ENCODE measurements at regions not wholly inside any gene's neighbourhood (a gene's known extent, or its start where the extent isn't known, plus 50 kb on each side); places are given as distances from the start of the nearest gene placed in this dataset.
"Not testable (repeated sequence)": the region's sequence is repeated elsewhere in the genome, so short reads cannot be mapped to it uniquely, and the experiment has no call there.

- no peak overlapping the region for H3K4me3 ChIP-seq (replicated peaks; ENCODE audit: insufficient read depth, low read length)
- TF ChIP-seq GABPA (IDR thresholded peaks at IDR 0.05; ENCODE audit: low read depth) (no peak), SPI1 (IDR thresholded peaks at IDR 0.05; ENCODE audit: borderline replicate concordance, low read depth) (no peak)
- H3K27ac ChIP-seq (replicated peaks) = peak overlapping the region; percentile 68
- no peak for DNase-seq (ENCODE audit: low read depth in 1 of 2, low spot score in 1 of 2)
- H3K27me3 ChIP-seq (ENCODE audit: insufficient read depth, poor library complexity, severe bottlenecking) = no peaks in the 10 kb centered on the region
Measured at GRCh38 chr3:18208091-18208490, 217.0 kb downstream of the SATB1 start.

GRCh38 chr3:18207226-18207625 lies 217.9 kb downstream of the SATB1 start:
- TF ChIP-seq, protein P1, sequence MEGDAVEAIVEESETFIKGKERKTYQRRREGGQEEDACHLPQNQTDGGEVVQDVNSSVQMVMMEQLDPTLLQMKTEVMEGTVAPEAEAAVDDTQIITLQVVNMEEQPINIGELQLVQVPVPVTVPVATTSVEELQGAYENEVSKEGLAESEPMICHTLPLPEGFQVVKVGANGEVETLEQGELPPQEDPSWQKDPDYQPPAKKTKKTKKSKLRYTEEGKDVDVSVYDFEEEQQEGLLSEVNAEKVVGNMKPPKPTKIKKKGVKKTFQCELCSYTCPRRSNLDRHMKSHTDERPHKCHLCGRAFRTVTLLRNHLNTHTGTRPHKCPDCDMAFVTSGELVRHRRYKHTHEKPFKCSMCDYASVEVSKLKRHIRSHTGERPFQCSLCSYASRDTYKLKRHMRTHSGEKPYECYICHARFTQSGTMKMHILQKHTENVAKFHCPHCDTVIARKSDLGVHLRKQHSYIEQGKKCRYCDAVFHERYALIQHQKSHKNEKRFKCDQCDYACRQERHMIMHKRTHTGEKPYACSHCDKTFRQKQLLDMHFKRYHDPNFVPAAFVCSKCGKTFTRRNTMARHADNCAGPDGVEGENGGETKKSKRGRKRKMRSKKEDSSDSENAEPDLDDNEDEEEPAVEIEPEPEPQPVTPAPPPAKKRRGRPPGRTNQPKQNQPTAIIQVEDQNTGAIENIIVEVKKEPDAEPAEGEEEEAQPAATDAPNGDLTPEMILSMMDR (IDR thresholded peaks at IDR 0.05; ENCODE audit: insufficient read depth, low read length) = no peak
- TF ChIP-seq POLR2AphosphoS5 (IDR thresholded peaks at IDR 0.05; ENCODE audit: low read depth) (no peak), REST (IDR thresholded peaks at IDR 0.05; ENCODE audit: insufficient replicate concordance, low read depth) (no peak), GABPA (IDR thresholded peaks at IDR 0.05; ENCODE audit: low read depth) (no peak), SPI1 (IDR thresholded peaks at IDR 0.05; ENCODE audit: borderline replicate concordance, low read depth) (no peak)
- Histone ChIP-seq H3K27ac (replicated peaks) (no peak overlapping the region), H3K4me3 (replicated peaks; ENCODE audit: insufficient read depth, low read length) (no peak overlapping the region), H3K27me3 (ENCODE audit: insufficient read depth, poor library complexity, severe bottlenecking) (no peaks in the 10 kb centered on the region)
- no peak for DNase-seq (ENCODE audit: low read depth in 1 of 2, low spot score in 1 of 2)

GRCh38 chr3:18205701-18206100 lies 219.4 kb downstream of the SATB1 start:
- H3K4me3 ChIP-seq (replicated peaks; ENCODE audit: insufficient read depth, low read length) = not testable (repeated sequence)

GRCh38 chr3:18201315-18201714 lies 223.8 kb downstream of the SATB1 start:
- TF ChIP-seq POLR2AphosphoS5 (IDR thresholded peaks at IDR 0.05; ENCODE audit: low read depth) = no peak
- TF ChIP-seq, protein P1 (IDR thresholded peaks at IDR 0.05; ENCODE audit: insufficient read depth, low read length) = no peak
- TF ChIP-seq SPI1 (IDR thresholded peaks at IDR 0.05; ENCODE audit: borderline replicate concordance, low read depth) = no peak
- no peak for TF ChIP-seq REST (IDR thresholded peaks at IDR 0.05; ENCODE audit: insufficient replicate concordance, low read depth)
- no peak for TF ChIP-seq GABPA (IDR thresholded peaks at IDR 0.05; ENCODE audit: low read depth)
- H3K27me3 ChIP-seq (ENCODE audit: insufficient read depth, poor library complexity, severe bottlenecking) = no peaks in the 10 kb centered on the region
- no peak overlapping the region for H3K4me3 ChIP-seq (replicated peaks; ENCODE audit: insufficient read depth, low read length)
- DNase-seq (ENCODE audit: low read depth in 1 of 2, low spot score in 1 of 2) = no peak
- H3K27ac ChIP-seq (replicated peaks) = no peak overlapping the region

More at GRCh38 chr3:18205701-18206100, 219.4 kb downstream of the SATB1 start:
- not testable (repeated sequence) for DNase-seq (ENCODE audit: low read depth in 1 of 2, low spot score in 1 of 2); H3K27me3 ChIP-seq (ENCODE audit: insufficient read depth, poor library complexity, severe bottlenecking); H3K27ac ChIP-seq (replicated peaks)

- Histone ChIP-seq H3K27me3 (ENCODE audit: insufficient read depth, poor library complexity, severe bottlenecking) (no peaks in the 10 kb centered on the region), H3K27ac (replicated peaks) (no peak overlapping the region), H3K4me3 (replicated peaks; ENCODE audit: insufficient read depth, low read length) (no peak overlapping the region)
- no peak for DNase-seq (ENCODE audit: low read depth in 1 of 2, low spot score in 1 of 2)
- TF ChIP-seq REST (IDR thresholded peaks at IDR 0.05; ENCODE audit: insufficient replicate concordance, low read depth) = no peak
- TF ChIP-seq, protein P1 (IDR thresholded peaks at IDR 0.05; ENCODE audit: insufficient read depth, low read length) = no peak
- no peak for TF ChIP-seq POLR2AphosphoS5 (IDR thresholded peaks at IDR 0.05; ENCODE audit: low read depth)
- no peak for TF ChIP-seq GABPA (IDR thresholded peaks at IDR 0.05; ENCODE audit: low read depth)
- TF ChIP-seq SPI1 (IDR thresholded peaks at IDR 0.05; ENCODE audit: borderline replicate concordance, low read depth) = no peak
Measured at GRCh38 chr3:18199757-18200156, 225.4 kb downstream of the SATB1 start.

Measured in HL-60 (cell line).